Myocyte (in vitro differentiated cells): ENCODE measurements at regions not wholly inside any gene's neighbourhood (a gene's known extent, or its start where the extent isn't known, plus 50 kb on each side); places are given as distances from the start of the nearest gene placed in this dataset.

ENCODE experiments used
- DNase-seq: peaks from one replicate; pipeline ENCODE4 v3.0.0-alpha.2; 2012; ENCODE audit warnings: low read depth

GRCh38 chr9:24488896-24489295 lies 56.8 kb downstream of the IZUMO3 start:
- DNase-seq = no peak

- DNase-seq = no peak
Measured at GRCh38 chr9:24487946-24488345, 57.8 kb downstream of the IZUMO3 start.

- DNase-seq = no peak
Measured at GRCh38 chr9:24487250-24487861, 58.3 kb downstream of the IZUMO3 start.

- DNase-seq = no peak
Measured at GRCh38 chr9:24479361-24480059, 66.2 kb downstream of the IZUMO3 start.

- no peak for DNase-seq
Measured at GRCh38 chr9:24464319-24464951, 81.3 kb downstream of the IZUMO3 start.

- DNase-seq = no peak
Measured at GRCh38 chr9:24462951-24463350, 82.7 kb downstream of the IZUMO3 start.

GRCh38 chr9:24460781-24461180 lies 84.9 kb downstream of the IZUMO3 start:
- no peak for DNase-seq

- no peak for DNase-seq
Measured at GRCh38 chr9:24459953-24460352, 85.7 kb downstream of the IZUMO3 start.

GRCh38 chr9:24451346-24451745 lies 94.4 kb downstream of the IZUMO3 start:
- no peak for DNase-seq

- no peak for DNase-seq
Measured at GRCh38 chr9:24449976-24450375, 95.7 kb downstream of the IZUMO3 start.

GRCh38 chr9:24439456-24439855 lies 106.2 kb downstream of the IZUMO3 start:
- no peak for DNase-seq

- DNase-seq = no peak
Measured at GRCh38 chr9:24438876-24439275, 106.8 kb downstream of the IZUMO3 start.

GRCh38 chr9:24436761-24437160 lies 108.9 kb downstream of the IZUMO3 start:
- no peak for DNase-seq

GRCh38 chr9:24434183-24434582 lies 111.5 kb downstream of the IZUMO3 start:
- DNase-seq = no peak

GRCh38 chr9:24416136-24416535 lies 129.6 kb downstream of the IZUMO3 start:
- DNase-seq = no peak

GRCh38 chr9:24413651-24414050 lies 132.0 kb downstream of the IZUMO3 start:
- no peak for DNase-seq

- DNase-seq = no peak
Measured at GRCh38 chr9:24398466-24398865, 147.2 kb downstream of the IZUMO3 start.

GRCh38 chr9:24391095-24391494 lies 154.6 kb downstream of the IZUMO3 start:
- no peak for DNase-seq

- no peak for DNase-seq
Measured at GRCh38 chr9:24385077-24385476, 160.6 kb downstream of the IZUMO3 start.

- DNase-seq = no peak
Measured at GRCh38 chr9:24382566-24382965, 163.1 kb downstream of the IZUMO3 start.

GRCh38 chr9:24381205-24381604 lies 164.5 kb downstream of the IZUMO3 start:
- DNase-seq = no peak

- DNase-seq = no peak
Measured at GRCh38 chr9:24359046-24359445, 186.7 kb downstream of the IZUMO3 start.

GRCh38 chr9:24351973-24352372 lies 193.7 kb downstream of the IZUMO3 start:
- DNase-seq = no peak
